ENCODE measurements at regions not wholly inside any gene's neighbourhood (a gene's known extent, or its start where the extent isn't known, plus 50 kb on each side); places are given as distances from the start of the nearest gene placed in this dataset.
A peak's percentile ranks its signal among the peaks of the same experiment; 100 is the strongest.
"Not testable (repeated sequence)": the region's sequence is repeated elsewhere in the genome, so short reads cannot be mapped to it uniquely, and the experiment has no call there.

DNA sequence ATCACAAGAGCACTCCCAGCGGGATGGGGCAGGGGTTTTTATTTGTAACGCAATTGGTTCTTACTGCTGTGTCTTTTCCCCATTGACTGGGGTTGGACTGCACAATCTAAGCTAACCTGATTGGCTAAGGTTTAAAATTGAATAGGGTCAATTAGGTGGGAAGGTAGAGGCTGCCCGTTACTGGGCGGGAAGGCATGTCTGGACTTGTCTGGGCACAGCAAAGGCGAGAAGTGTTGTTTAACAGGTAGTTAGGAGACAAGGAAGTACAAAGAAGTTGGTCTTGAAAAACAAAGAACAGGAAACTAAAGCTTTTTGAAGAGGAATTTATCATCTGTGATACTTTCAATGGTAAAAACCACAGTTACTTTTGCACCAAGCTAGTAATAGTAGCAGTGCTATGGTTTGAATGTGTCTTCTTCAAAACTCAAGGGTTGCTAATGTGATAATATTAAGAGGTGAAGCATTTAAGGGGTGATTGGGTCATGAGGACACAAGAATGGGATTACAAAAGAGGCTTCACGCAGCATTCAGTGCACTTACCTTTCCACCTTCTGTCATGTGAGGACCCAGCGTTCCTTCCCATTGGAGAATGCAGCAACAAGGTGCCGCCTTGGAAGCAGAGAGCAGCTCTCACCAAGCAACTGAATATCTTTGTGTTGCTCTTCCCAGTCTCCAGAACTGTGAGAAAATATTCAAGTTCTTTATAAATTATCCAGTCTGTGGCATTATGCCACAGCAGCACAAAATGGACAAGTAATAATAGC is 875.5 kb upstream of the SORCS1 start:
- DNase-seq (ENCODE audit: low read depth, low spot score): no peak
- TF ChIP-seq, protein P1, sequence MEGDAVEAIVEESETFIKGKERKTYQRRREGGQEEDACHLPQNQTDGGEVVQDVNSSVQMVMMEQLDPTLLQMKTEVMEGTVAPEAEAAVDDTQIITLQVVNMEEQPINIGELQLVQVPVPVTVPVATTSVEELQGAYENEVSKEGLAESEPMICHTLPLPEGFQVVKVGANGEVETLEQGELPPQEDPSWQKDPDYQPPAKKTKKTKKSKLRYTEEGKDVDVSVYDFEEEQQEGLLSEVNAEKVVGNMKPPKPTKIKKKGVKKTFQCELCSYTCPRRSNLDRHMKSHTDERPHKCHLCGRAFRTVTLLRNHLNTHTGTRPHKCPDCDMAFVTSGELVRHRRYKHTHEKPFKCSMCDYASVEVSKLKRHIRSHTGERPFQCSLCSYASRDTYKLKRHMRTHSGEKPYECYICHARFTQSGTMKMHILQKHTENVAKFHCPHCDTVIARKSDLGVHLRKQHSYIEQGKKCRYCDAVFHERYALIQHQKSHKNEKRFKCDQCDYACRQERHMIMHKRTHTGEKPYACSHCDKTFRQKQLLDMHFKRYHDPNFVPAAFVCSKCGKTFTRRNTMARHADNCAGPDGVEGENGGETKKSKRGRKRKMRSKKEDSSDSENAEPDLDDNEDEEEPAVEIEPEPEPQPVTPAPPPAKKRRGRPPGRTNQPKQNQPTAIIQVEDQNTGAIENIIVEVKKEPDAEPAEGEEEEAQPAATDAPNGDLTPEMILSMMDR (conservative IDR thresholded peaks at IDR 0.05): no peak
- Mint-ChIP-seq H3K4me3 (no peak overlapping the region), H3K27me3 (ENCODE audit: low read depth) (no peaks in the 10 kb centered on the region), H3K4me1 (no peaks in the 10 kb centered on the region), H3K27ac (ENCODE audit: unreplicated experiment) (peak overlapping the region; percentile 44), H3K9me3 (peaks cover 2% of the 10 kb centered on the region), H3K36me3 (ENCODE audit: low read depth) (no peaks in the 10 kb centered on the region)

DNA sequence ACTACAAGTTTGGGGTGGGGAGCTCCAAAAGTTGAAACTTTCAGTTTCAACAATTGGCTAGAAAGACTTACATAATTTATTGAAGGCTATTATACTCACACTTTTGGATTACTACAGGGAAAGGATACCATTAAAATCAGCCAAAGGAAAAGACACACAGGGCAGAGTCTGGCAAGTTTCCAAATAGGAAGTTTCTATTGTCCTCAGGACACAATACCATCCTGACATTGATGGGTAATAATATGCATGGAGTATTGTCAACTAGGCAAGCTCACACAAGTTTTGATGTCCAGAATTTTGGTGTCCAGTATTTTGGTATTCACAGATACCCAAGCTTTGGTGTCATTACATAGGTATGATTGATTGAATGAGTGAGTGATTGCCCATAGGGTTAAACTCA is 872.6 kb upstream of the SORCS1 start:
- H3K4me1 Mint-ChIP-seq: no peaks in the 10 kb centered on the region
- H3K4me3 Mint-ChIP-seq: no peak overlapping the region
- TF ChIP-seq, protein P1 (conservative IDR thresholded peaks at IDR 0.05): no peak
- H3K36me3 Mint-ChIP-seq (ENCODE audit: low read depth): no peaks in the 10 kb centered on the region
- no peak for DNase-seq (ENCODE audit: low read depth, low spot score)
- no peak overlapping the region for H3K27ac Mint-ChIP-seq (ENCODE audit: unreplicated experiment)
- H3K27me3 Mint-ChIP-seq (ENCODE audit: low read depth): no peaks in the 10 kb centered on the region
- H3K9me3 Mint-ChIP-seq: peaks cover 2% of the 10 kb centered on the region

DNA sequence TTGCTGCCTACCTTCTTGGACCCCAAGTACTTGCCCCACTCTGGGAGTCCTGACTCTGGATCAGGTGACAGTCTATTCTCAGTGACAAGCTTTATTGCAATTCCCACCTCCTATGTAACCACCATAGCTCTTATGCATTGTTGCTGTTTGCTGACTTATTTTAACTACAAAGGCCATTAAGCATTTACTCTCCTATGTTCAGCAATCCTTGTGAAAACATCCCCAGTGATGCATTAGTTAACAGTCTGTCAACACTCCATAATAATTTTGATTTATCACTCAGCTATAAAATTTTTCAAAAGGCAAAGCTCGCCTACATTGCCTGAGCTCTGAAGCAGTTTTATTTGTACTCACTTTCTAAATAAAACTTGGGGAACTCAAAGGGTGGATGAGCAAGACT is 871.8 kb upstream of the SORCS1 start:
- H3K27me3 Mint-ChIP-seq (ENCODE audit: low read depth): no peaks in the 10 kb centered on the region
- TF ChIP-seq, protein P1 (conservative IDR thresholded peaks at IDR 0.05): no peak
- H3K36me3 Mint-ChIP-seq (ENCODE audit: low read depth): no peaks in the 10 kb centered on the region
- peaks cover 2% of the 10 kb centered on the region for H3K9me3 Mint-ChIP-seq
- no peak for DNase-seq (ENCODE audit: low read depth, low spot score)
- no peaks in the 10 kb centered on the region for H3K4me1 Mint-ChIP-seq
- H3K27ac Mint-ChIP-seq (ENCODE audit: unreplicated experiment): no peak overlapping the region
- no peak overlapping the region for H3K4me3 Mint-ChIP-seq

DNA sequence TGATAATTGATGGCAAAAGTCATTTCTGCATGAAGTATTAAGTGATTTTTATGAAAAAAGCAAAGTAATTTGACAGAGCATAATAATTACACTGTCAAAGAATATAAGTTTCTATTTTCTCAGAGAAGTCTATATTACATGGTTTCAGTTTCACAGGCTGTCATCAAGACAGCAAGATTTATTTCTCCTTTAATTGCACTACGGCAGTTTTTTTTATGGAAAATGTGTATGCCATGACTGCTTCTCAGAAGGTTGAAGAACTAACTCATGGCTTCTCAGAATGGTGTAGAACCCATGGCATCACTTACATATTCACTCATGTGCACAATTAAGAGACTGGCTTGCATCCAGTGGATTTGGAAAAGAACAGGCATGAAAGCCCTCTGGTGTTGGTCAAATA is 870.3 kb upstream of the SORCS1 start:
- no peak overlapping the region for H3K27ac Mint-ChIP-seq (ENCODE audit: unreplicated experiment)
- no peak overlapping the region for H3K4me3 Mint-ChIP-seq
- peaks cover 2% of the 10 kb centered on the region for H3K9me3 Mint-ChIP-seq
- no peaks in the 10 kb centered on the region for H3K27me3 Mint-ChIP-seq (ENCODE audit: low read depth)
- TF ChIP-seq, protein P1 (conservative IDR thresholded peaks at IDR 0.05): no peak
- no peak for DNase-seq (ENCODE audit: low read depth, low spot score)
- no peaks in the 10 kb centered on the region for H3K36me3 Mint-ChIP-seq (ENCODE audit: low read depth)
- no peaks in the 10 kb centered on the region for H3K4me1 Mint-ChIP-seq

DNA sequence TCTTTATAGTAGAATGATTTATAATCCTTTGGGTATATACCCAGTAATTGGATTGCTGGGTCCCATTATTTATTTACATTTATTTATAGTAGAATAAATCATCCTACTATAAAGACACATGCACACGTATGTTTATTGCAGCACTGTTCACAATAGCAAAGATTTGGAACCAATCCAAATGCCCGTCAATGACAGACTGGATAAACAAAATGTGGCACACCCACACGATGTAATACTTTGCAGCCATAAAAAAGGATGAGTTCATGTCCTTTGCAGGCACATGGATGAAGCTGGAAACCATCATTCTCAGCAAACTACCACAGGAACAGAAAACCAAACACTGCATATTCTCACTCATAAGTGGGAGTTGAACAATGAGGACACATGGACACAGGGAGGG is 869.0 kb upstream of the SORCS1 start:
- H3K27me3 Mint-ChIP-seq (ENCODE audit: low read depth); H3K27ac Mint-ChIP-seq (ENCODE audit: unreplicated experiment); H3K4me3 Mint-ChIP-seq; H3K4me1 Mint-ChIP-seq; H3K9me3 Mint-ChIP-seq; H3K36me3 Mint-ChIP-seq (ENCODE audit: low read depth); DNase-seq (ENCODE audit: low read depth, low spot score): not testable (repeated sequence)

DNA sequence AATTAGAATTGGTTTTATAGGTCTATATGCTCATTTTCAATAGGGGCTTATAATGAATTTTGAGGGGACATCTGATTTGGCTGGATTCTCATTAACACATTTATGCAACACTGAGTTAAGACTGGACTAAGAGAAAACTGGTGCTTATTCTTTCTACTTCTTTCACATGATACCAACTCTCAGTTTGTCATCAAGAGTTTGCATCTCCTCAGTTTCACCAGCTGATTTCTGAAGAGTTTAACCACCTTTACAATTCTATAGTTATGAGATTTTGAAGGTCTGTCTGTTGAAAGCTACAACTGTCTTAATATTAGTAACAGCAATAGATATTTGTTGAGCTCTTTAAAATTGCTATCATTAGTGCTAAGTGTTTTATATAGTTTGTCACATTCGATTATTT is 867.0 kb upstream of the SORCS1 start:
- H3K27ac Mint-ChIP-seq (ENCODE audit: unreplicated experiment): no peak overlapping the region
- H3K9me3 Mint-ChIP-seq: no peaks in the 10 kb centered on the region

More for the DNA sequence above, 867.0 kb upstream of the SORCS1 start:
- Mint-ChIP-seq H3K4me1 (no peaks in the 10 kb centered on the region), H3K36me3 (ENCODE audit: low read depth) (no peaks in the 10 kb centered on the region), H3K27me3 (ENCODE audit: low read depth) (no peaks in the 10 kb centered on the region), H3K4me3 (no peak overlapping the region)
- TF ChIP-seq, protein P1 (conservative IDR thresholded peaks at IDR 0.05): no peak
- DNase-seq (ENCODE audit: low read depth, low spot score): no peak

All from neural crest cell (in vitro differentiated cells).